Neural cell (in vitro differentiated cells): ENCODE measurements at regions not wholly inside any gene's neighbourhood (a gene's known extent, or its start where the extent isn't known, plus 50 kb on each side); places are given as distances from the start of the nearest gene placed in this dataset.

ENCODE experiments used
- H2AFZ ChIP-seq: fragments of 200-600, 300-800 bp; sonication (generic), shearing (Covaris generic); 2 replicates; pipeline ENCODE4 v1.6.0; 2014; ENCODE audit warnings: low read depth, mild to moderate bottlenecking, antibody characterized with exemption, low read length, moderate library complexity
- H3F3A ChIP-seq: fragments of 200-600 bp; shearing (Covaris generic); 2 replicates; pipeline ENCODE4 v1.6.1; 2016; ENCODE audit warnings: mild to moderate bottlenecking, moderate library complexity, mixed read lengths, antibody characterized with exemption, low read length; ENCODE audit not compliant: insufficient read depth, poor library complexity, severe bottlenecking
- H3K27ac ChIP-seq: fragments of 200-600, 300-800 bp; sonication (generic), shearing (Covaris generic); 2 replicates; pipeline ENCODE4 v1.5.1; 2014; ENCODE audit warnings: mild to moderate bottlenecking, low read length, moderate library complexity
- H3K27me3 ChIP-seq: fragments of 300-800, 200-600 bp; sonication (generic), shearing (Covaris generic); 2 replicates; pipeline ENCODE4 v1.6.0; 2014; ENCODE audit warnings: mild to moderate bottlenecking, low read depth, low read length, moderate library complexity; ENCODE audit not compliant: insufficient read depth
- H3K36me3 ChIP-seq: fragments of 300-800, 200-600 bp; sonication (generic), shearing (Covaris generic); 2 replicates; pipeline ENCODE4 v1.5.1; 2014; ENCODE audit warnings: mild to moderate bottlenecking, antibody characterized with exemption, low read length, moderate library complexity; ENCODE audit not compliant: insufficient read depth
- H3K4me2 ChIP-seq: fragments of 300-800, 200-600 bp; sonication (generic), shearing (Covaris generic); 2 replicates; pipeline ENCODE4 v1.6.0; 2014; ENCODE audit warnings: mild to moderate bottlenecking, low read length
- H3K4me3 ChIP-seq: fragments of 300-800, 200-600 bp; sonication (generic), shearing (Covaris generic); 2 replicates; pipeline ENCODE4 v1.5.1; 2014; ENCODE audit warnings: mild to moderate bottlenecking, low read length, moderate library complexity
- H3K79me2 ChIP-seq: fragments of 200-600 bp; shearing (Covaris generic); replicated peaks from 2 replicates; pipeline ENCODE4 v1.6.0; 2014; ENCODE audit warnings: mild to moderate bottlenecking, low read length, moderate library complexity; ENCODE audit not compliant: insufficient read depth
- H3K9ac ChIP-seq: fragments of 300-800, 200-600 bp; sonication (generic), shearing (Covaris generic); 2 replicates; pipeline ENCODE4 v1.6.1; 2016; ENCODE audit warnings: mild to moderate bottlenecking, low read length, mixed read lengths
- H3K9me2 ChIP-seq: fragments of 200-600 bp; shearing (Covaris generic); 2 replicates; pipeline ENCODE4 v1.6.1; 2016; ENCODE audit warnings: mild to moderate bottlenecking, low read length, mixed read lengths; ENCODE audit not compliant: insufficient read depth
- H3K9me3 ChIP-seq: fragments of 200-600, 300-800 bp; sonication (generic), shearing (Covaris generic); 2 replicates; pipeline ENCODE4 v1.6.1; 2016; ENCODE audit warnings: mild to moderate bottlenecking, mixed run types, low read length, moderate library complexity, mixed read lengths
- H4K20me1 ChIP-seq: fragments of 200-600 bp; shearing (Covaris generic); 2 replicates; pipeline ENCODE4 v1.6.1; 2016; ENCODE audit warnings: mild to moderate bottlenecking, mixed run types; ENCODE audit not compliant: insufficient read depth
- CTCF ChIP-seq: fragments of 450-650 bp; IDR thresholded peaks from 2 replicates; pipeline ENCODE4 v1.5.1; 2014; ENCODE audit warnings: antibody characterized with exemption, mild to moderate bottlenecking, moderate library complexity; ENCODE audit not compliant: poor library complexity, severe bottlenecking
- EP300 ChIP-seq: fragments of 450-650 bp; conservative IDR thresholded peaks from 2 replicates; pipeline ENCODE4 v1.6.1; 2014; ENCODE audit warnings: antibody characterized with exemption, mild to moderate bottlenecking, moderate library complexity; ENCODE audit not compliant: poor library complexity, severe bottlenecking
- EZH2 ChIP-seq: fragments of 200-600, 300-800 bp; shearing (Covaris generic), sonication (generic); IDR thresholded peaks from 2 replicates; pipeline ENCODE4 v1.6.1; 2014; ENCODE audit warnings: antibody characterized with exemption, low read length, borderline replicate concordance, mild to moderate bottlenecking; ENCODE audit not compliant: insufficient read depth, poor library complexity, severe bottlenecking
- MXI1 ChIP-seq: fragments of 450-650 bp; conservative IDR thresholded peaks from 2 replicates; pipeline ENCODE4 v1.6.1; 2014; ENCODE audit warnings: antibody characterized with exemption, mild to moderate bottlenecking; ENCODE audit not compliant: poor library complexity, severe bottlenecking
- POLR2AphosphoS5 ChIP-seq: IDR thresholded peaks from 2 replicates; pipeline ENCODE4 v1.6.1; 2012
- RAD21 ChIP-seq: fragments of 450-650 bp; conservative IDR thresholded peaks from 2 replicates; pipeline ENCODE4 v1.6.1; 2014; ENCODE audit warnings: antibody characterized with exemption, mild to moderate bottlenecking, moderate library complexity
- REST ChIP-seq: IDR thresholded peaks from 2 replicates; pipeline ENCODE4 v1.6.1; 2012; ENCODE audit warnings: borderline replicate concordance
- SMC3 ChIP-seq: fragments of 450-650 bp; conservative IDR thresholded peaks from 2 replicates; pipeline ENCODE4 v1.6.1; 2014; ENCODE audit warnings: antibody characterized with exemption, mild to moderate bottlenecking, moderate library complexity; ENCODE audit not compliant: poor library complexity
- TAF1 ChIP-seq: IDR thresholded peaks from 2 replicates; pipeline ENCODE4 v1.6.1; 2012; ENCODE audit warnings: low read depth

GRCh38 chr1:82540006-82540405, 739.3 kb downstream of the ADGRL2 start:
- Histone ChIP-seq H4K20me1 (no peaks in the 10 kb centered on the region), H3K9ac (no peak overlapping the region), H2AFZ (no peak overlapping the region), H3K27me3 (no peaks in the 10 kb centered on the region), H3K36me3 (no peaks in the 10 kb centered on the region), H3K79me2 (no peaks in the 10 kb centered on the region), H3K4me3 (no peak overlapping the region), H3K9me2 (no peaks in the 10 kb centered on the region), H3K4me2 (no peak overlapping the region), H3K9me3 (no peaks in the 10 kb centered on the region), H3F3A (no peaks in the 10 kb centered on the region), H3K27ac (no peak overlapping the region)
- no peak for TF ChIP-seq TAF1
- no peak for TF ChIP-seq CTCF
- no peak for TF ChIP-seq SMC3
- TF ChIP-seq EZH2 = no peak
- TF ChIP-seq POLR2AphosphoS5 = no peak
- no peak for TF ChIP-seq MXI1
- TF ChIP-seq RAD21 = no peak
- no peak for TF ChIP-seq EP300
- no peak for TF ChIP-seq REST

GRCh38 chr1:82538876-82539275, 738.1 kb downstream of the ADGRL2 start:
- no peaks in the 10 kb centered on the region for H3K79me2 ChIP-seq
- H3K36me3 ChIP-seq = no peaks in the 10 kb centered on the region
- TF ChIP-seq TAF1 (no peak), EP300 (no peak), SMC3 (no peak), EZH2 (no peak), MXI1 (no peak), POLR2AphosphoS5 (no peak), CTCF (no peak), REST (no peak), RAD21 (no peak)
- H3K27me3 ChIP-seq = no peaks in the 10 kb centered on the region
- H3K4me3 ChIP-seq = no peak overlapping the region
- H3F3A ChIP-seq = no peaks in the 10 kb centered on the region
- H3K9me3 ChIP-seq = no peaks in the 10 kb centered on the region
- no peak overlapping the region for H3K9ac ChIP-seq
- H3K27ac ChIP-seq = no peak overlapping the region
- H2AFZ ChIP-seq = no peak overlapping the region
- no peak overlapping the region for H3K4me2 ChIP-seq
- H4K20me1 ChIP-seq = no peaks in the 10 kb centered on the region
- H3K9me2 ChIP-seq = no peaks in the 10 kb centered on the region
